ENCODE measurements at regions not wholly inside any gene's neighbourhood (a gene's known extent, or its start where the extent isn't known, plus 50 kb on each side); places are given as distances from the start of the nearest gene placed in this dataset.

DNA sequence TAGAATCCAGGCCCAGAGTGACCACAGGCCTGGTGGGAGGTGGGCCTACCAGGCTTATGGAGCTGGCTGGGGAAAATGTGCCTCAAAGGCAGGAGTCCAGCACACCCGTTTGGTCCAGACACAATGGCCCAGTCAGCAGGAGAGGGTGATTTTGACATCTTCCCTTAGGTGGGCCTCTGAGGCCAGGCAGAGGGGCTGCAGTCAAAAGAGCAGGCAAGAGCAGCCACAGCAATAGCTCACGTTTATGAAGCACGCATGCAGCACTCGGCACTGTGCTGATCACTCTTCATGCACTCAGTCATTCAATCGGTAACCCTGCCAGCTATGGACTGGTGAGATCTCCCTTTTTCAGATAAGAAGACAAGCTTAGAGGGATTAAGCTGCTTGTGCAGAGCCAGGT lies 146.8 kb downstream of the LRIG2 start:
- DNase-seq, result no peak

DNA sequence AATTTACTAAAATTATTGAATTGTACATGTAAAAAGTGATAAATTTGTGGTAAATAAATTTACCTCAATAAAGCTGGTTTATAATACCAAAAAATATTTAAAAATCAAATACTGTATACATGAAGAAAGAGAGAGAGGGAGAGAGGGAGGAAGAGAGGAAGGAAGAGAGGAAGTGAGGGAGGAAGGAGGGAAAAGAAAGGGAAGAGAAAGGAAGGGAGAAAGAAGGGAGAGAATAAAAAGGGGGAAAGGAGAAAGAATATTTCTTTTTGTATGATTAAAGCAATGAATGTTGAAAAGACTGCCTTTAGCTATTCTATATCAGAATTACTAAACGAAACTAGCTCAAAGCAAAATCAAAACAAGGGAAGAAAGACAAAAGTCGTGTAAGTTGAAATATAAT lies 150.0 kb downstream of the LRIG2 start:
- DNase-seq, result no peak

DNA sequence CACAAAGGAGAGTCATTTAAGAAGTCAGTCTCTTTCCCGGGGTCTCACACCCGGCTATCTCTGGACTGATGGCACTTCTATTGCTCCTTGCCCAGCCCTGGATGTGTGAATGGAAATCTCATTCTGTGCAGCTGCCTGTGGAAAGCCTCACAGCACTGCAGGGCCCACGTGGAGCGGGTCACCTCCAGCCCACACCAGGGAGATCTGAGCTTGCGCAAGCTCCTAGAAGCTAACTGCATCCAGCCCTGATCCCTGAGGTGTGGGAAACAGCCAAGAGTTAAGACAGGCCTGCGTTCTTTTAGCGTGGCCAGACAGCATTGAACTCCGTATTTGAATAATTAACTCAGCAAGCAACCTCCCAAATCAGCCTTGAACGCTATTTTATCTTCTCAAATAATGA lies 150.5 kb downstream of the LRIG2 start:
- no peak for DNase-seq

DNA sequence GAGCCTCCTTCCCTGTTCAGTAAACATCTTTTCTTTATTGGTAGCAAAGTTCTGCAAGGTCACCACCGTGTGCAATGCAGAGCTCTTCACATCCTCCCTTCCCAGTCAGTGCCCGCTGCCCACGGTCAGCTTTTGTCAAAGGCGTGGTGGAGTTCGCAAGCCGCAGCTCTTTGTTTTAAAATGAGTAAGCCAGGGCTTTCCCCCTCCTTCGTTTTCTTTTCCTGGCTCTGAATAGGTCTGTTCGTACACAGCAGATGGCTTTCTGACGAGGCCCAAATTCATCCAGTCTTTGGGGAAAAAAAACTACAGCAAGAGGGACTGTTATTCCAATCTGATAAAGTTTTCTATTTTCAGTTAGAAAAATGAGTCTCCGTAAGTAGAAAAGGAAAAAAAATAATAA lies 153.2 kb downstream of the LRIG2 start:
- DNase-seq, result no peak

GRCh38 chr1:113231866-113232265 lies 158.4 kb upstream of the MAGI3 start:
- no peak for DNase-seq

DNA sequence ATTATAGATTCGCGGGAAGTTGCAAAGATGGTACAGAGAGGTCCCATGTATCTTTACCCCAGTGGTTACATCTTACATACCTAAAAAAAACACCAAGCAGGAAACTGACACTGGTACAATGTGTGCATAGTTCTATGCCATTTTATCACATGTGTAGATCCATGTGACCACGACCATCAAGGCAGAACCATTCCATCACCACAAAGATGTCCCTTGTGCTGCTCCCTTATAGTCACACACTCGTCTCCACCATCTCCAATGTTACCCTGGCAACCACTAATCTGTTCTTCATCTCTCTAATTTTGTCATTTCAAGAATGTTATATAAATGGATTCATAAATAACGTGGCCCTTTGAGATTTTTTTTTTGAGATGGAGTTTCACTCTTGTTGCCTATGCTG lies 156.9 kb upstream of the MAGI3 start:
- DNase-seq, result no peak

- no peak for DNase-seq
These were observed 149.1 kb upstream of the MAGI3 start for GRCh38 chr1:113241237-113241636.

DNA sequence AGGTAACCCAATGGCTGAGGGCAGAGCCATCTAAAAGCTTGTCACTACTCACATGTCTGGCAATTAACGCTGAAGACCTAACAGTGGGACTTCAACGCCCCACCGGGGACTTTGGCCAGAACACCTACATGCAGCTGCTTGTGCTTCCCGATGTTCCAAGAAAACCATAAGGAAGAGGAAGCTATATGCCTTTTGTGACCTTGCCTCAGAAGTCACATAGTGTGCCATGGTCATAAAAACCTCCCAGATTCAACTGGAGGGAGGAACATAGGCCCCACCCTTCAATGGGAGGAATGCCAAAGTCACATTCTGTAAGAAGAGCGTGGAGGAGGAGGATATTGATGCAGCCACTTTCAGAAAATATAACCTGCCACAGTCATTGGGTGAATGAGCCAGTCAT lies 147.8 kb upstream of the MAGI3 start:
- no peak for DNase-seq

DNA sequence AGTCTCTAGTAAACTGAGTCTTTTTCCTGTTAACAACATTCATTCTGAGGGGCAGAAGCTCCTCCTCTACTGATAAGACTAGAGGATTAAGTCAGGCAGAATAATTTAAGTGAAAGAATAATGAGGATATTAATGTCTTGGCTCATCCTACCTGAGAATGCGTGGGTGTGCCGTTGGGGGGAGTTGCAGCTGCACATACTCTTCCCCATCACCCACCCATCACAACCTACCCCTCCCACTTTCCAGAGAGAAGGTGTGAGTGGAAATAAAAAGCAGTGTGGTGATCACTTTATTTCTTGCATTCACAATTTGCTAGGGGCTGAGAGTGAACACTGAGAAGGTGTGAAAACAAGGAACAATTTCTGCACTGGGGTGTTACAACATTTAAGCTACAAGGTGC lies 146.8 kb upstream of the MAGI3 start:
- no peak for DNase-seq

DNA sequence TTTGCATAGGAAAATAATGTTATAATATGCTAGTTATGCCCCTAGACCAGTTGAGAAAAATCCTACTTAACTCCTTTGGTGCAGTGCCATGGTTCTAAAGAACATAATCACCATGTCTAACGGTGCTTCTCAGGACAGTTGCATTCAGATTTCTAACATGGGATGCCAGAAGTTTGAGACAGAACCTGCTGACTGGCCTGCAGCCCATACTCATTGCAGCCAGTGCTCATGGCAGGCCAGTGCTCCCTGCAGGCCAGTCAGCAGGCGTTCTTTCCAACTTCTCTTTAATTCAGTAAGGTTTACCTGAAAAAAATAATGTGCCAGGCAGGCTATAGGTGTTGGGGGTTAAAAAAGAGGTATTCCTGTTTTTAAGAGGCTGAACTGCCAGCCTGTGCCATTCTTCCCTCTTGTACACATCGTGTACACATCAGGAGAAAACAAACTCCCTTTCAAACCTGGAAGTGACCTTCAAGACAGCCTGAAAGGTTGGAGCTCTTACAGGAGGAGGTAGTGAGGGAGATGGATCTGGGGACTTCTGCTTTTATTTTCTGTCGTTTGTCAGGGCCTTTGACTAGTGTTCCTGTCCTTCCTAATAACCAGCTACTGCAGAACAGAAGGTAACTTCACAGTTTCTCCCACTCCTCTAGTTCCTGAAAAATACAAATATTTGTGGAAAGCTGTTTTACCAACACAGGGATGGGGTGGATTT lies 146.0 kb upstream of the MAGI3 start:
- DNase-seq, result no peak

DNA sequence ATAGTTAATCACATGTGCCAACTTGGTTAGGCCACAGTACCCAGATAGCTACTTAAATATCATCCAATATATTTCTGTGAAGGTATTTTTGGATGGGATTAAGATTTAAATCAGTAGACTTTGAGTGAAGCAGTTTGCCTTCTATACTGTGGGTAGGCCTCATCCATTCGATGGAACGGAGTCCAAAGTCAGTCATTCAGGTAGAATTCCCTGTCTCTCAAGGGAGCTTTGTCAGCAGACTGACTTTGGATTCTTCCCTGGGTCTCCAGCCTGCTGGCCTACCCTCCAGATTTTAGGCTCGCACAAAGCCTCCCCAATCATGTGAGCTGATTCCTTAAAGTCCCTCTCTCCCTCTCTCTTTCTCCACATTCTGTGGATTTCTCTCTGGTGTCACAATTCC lies 145.1 kb upstream of the MAGI3 start:
- DNase-seq, result no peak

GRCh38 chr1:113246929-113247328 lies 143.4 kb upstream of the MAGI3 start:
- DNase-seq, result no peak

GRCh38 chr1:113247355-113247754 lies 143.0 kb upstream of the MAGI3 start:
- DNase-seq, result no peak

GRCh38 chr1:113247782-113248181 lies 142.5 kb upstream of the MAGI3 start:
- no peak for DNase-seq

- no peak for DNase-seq
These were observed 141.8 kb upstream of the MAGI3 start for GRCh38 chr1:113248494-113248893.

- DNase-seq, result no peak
These were observed 140.2 kb upstream of the MAGI3 start for GRCh38 chr1:113250161-113250560.

GRCh38 chr1:113252166-113252565 lies 138.1 kb upstream of the MAGI3 start:
- DNase-seq, result no peak

GRCh38 chr1:113253187-113253586 lies 137.1 kb upstream of the MAGI3 start:
- no peak for DNase-seq

GRCh38 chr1:113253590-113253989 lies 136.7 kb upstream of the MAGI3 start:
- DNase-seq, result no peak

DNA sequence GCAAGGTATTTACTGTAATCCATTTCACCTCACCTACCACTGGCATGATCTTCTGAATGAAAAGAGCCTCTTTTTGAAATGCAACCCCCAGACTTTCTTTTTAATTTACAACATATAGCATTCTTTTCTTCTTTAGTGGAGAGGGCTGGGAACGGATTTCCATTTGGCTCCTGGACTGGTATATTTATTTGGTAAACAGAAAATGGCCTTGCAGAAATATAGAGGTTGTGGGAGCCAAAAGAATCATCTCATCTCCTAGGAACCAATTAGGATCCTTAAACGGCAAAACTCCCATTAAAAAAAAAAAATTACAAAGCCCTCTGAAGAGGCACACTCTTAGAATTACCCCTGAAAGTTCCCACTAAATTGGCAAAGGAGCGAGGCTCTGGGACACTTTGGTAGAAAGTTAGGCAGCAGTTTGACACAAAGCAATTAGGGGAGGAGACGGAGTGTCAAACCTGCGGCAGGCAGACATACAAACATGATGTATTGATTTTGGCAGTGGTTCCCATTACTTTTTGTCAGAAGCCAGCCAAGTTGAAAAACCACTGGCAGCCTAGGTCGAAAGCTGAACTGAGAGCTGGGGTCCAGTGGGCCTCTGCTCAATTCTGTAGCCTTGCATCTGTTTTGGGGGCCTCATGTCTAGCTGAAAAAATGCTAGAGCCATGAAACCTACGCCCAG lies 135.1 kb upstream of the MAGI3 start:
- DNase-seq, result no peak

DNA sequence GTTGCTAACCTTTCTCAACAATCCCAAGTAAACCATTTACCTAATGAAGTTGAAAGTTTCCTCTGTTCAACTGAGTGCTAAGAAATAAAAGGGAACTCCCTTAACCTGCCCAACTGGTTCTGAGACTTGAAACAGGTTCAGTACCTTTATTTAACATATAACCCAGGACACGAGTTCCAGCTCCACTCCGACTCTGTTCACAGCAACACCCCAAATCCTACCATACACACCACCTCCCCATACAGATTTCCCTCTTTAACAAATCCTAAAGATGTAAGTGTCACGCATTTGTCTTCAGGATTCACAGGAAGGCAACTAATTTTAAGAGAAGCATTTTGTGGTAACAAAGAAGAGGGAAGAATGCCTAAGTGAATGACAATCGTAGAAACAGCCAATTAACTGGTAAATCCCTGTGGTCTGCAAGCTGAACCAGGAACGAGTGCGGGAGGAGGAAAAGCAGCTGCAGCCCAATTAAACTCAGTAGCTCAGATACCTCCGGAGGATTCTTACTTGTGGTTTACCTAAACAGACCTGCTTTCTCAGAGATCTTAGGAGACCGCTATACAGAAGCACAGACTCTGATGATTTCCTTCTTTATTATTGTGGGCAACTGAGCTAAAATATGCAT lies 134.5 kb upstream of the MAGI3 start:
- no peak for DNase-seq

DNA sequence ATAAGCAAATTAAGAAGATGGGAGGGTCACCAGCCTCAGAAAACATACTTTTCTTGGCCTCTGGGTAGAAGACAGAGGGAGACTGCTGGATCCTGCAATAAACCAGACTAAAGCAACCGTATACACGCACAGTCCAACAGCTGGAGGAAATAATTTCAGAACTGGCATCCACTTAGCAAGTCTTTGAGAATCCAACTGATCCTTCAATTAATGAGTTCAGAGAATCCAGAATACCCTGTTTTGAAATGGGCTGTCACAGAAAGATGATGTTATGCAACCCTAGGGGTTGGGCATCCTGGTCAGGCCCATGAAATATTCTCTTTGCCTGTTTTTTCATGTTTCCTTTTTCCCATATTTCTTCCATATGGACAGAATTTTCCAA lies 134.0 kb upstream of the MAGI3 start:
- no peak for DNase-seq

DNA sequence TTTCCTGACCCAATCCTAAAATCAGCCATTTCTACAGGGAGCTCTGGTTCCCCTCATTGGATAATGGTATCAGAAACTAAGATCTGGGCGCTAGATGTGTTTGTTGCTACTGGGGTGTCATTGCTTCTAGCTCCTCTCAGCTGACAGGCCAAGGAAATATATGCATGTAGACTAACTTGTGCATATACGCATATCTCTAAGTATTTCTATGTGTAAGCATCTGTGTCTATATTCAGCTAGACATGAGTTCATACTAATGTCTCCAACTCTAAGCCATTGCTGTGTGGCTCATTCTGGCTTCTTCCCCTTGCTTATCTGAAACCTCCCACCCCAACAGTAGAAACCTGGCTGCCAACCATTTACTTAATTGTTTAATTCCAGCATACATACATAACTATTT lies 130.3 kb upstream of the MAGI3 start:
- no peak for DNase-seq

- no peak for DNase-seq
These were observed 125.1 kb upstream of the MAGI3 start for GRCh38 chr1:113265196-113265595.

DNA sequence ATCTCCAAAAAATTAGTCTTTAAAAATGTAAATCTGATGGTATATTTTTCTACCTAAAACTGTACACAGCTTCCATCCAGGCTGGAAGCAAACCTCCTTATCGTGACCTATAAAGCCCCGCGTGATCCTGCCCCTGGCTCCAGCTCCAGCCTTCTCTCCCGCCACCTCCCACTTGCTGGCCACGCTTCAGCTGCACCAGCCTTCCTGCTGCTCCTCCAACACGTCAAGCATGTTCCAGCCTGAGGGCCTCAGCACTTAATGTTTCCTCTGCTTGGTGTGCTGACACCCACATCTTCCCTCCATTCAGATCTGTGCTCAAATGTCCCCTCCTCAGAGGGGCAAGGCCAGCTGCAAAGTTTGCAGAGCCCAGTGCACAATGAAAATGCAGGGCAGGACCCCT lies 123.5 kb upstream of the MAGI3 start:
- DNase-seq, result no peak
